ENCODE measurements at regions not wholly inside any gene's neighbourhood (a gene's known extent, or its start where the extent isn't known, plus 50 kb on each side); places are given as distances from the start of the nearest gene placed in this dataset.

DNA sequence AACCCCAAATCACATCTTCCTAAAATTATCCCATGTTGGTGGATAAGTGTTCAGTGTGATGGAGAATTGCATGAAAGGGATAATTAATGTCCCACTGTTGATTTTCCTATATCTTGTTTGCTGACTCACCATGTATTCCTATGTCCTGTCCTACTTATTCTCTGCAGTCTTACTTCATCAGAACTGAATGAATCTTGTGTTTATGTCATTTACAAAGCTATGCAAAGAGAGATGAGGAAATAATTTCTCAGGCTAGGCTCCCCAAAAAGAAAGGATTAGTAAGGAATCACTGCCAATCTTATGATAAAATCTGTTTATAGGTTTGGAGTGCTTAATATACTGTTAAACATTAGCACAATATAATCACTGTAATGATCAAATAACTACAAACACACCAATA is 360.8 kb downstream of the CRPPA start:
- DNase-seq (ENCODE audit: low spot score) = no peak

DNA sequence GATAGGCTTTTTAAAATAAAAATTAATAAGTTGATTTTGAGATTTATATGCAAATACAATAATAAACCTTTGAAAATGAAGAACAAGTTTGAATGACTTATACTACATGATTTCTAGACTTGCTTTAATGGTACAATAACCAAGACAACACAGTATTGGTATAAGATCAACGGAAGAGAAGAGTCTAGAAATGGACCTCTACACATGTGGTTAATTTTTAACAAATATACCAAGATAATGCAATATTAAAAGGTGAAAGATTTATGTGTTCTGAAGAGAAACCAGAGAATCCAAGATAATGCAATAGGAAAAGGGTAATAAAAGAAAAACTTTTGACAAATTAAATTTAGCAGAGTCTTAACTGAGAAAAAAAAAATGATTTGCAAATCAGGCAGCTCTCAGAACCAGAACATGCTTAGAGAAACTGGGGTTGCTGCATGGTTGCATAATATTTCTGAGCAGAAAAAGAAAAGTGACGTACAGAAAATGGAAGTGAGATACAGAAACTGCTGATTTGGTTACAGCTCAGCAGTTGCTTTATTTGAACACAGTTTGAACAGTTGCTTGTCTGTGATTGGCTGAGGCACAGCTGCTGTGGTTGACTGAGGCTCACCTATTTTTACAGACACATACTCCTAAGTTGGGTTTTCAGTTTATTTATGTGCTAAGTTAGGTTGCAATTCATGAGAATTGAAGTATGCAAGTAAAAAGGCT is 365.9 kb downstream of the CRPPA start:
- DNase-seq (ENCODE audit: low spot score) = no peak

DNA sequence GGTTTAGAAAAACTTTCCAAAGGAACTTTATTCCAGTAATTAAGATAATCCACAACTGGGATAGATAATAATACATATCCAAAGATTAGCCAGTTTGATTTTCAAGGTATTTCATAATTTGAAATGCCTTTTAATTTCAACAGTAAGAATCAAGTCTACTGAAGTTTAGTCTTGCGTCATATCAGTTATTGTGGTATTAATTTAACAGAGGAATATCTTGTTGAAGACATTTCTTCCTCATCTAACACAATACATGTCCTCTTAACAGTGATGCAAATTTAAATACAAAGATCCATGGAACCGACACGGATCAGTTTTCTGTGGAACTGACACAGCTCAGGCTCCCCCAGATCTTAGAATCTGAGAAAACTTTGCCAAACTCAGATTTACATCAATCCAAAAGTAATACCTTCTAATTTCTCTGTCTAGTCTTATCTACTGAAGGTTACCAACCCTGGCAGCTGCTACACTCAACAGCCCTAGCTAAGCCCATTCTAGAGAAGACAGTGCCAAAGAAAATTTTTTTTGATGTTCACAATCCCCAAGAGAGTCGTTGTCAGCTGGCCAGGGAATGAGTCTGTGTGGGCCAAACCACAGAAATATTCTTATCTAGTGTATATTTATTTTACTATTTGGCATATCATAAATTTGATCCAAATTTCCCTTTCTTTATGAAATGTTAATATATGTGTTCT is 365.2 kb upstream of the MEOX2 start:
- no peak for DNase-seq (ENCODE audit: low spot score)

DNA sequence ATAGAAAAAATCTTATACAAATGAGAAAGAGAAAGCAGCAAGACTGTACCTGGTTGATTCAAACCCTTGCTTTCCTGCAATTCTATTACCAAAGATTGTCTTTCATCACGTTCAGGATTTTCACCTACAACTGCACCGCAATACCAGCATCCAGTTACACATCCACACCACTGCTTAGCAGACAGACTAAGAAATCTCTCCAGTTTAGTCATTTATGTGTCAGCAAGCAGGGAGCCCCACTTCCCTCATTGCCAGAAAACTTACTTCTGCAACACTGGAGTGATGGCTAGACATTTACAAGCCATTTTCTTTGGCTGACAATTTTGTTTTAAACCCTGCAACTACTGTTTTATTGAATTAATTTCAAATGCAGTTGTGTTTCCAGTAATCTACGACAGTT is 359.6 kb upstream of the MEOX2 start:
- no peak for DNase-seq (ENCODE audit: low spot score)

DNA sequence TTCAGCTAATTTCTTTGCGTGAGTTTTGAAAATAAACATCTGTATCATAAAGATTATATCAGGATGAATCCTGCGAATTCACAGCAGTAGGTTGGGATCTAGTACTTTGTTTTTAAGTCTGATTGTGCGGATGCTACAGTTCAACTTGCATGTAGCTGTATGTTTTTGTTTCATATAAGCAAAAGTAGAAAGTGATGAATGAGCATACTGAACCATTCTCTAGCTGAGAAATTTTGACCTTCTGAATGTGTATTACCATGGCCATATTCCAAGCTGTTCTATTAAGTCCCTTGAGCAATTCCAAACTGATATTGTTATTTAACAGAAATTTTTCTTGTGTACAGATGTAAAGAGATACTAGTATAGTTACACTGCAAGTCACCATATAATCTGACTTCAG is 358.8 kb upstream of the MEOX2 start:
- DNase-seq (ENCODE audit: low spot score) = no peak

DNA sequence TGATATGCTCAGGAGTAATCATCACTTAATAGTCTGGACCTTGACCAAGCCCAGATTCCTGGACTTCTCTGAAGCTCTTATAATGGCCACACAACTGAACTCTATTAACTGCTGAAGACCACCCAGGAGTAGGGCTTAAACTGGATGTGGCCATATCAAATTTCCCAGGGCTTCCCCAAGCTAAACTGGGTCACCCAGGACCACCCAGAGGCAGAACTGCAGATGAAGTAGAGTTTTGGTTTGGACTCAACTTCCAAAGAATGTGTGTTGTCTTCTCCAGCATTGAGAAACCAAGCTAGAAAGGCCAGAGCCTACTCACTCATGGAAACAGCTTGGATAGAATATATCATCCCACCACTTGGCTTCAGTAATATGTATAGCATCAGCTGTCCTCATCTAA is 358.2 kb upstream of the MEOX2 start:
- DNase-seq (ENCODE audit: low spot score) = no peak

DNA sequence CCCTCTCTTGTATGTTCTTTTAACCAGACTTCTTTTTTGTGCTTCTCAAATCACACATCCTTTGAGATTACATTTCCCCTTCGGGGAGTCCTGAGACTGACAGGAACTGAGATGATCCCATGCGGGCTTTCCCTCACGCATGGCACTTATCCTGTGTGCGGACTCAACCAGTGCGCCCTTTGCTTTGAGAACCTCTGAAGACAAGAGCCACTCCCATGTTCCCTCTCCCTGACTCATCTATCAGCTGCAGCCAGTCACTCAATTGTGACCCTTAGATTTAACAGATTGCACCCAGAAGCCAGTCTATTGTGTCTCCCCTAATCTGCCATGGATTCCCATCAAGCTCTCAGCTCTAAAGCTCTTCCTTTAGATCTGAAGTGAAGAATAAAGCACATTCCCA is 353.9 kb upstream of the MEOX2 start:
- no peak for DNase-seq (ENCODE audit: low spot score)

DNA sequence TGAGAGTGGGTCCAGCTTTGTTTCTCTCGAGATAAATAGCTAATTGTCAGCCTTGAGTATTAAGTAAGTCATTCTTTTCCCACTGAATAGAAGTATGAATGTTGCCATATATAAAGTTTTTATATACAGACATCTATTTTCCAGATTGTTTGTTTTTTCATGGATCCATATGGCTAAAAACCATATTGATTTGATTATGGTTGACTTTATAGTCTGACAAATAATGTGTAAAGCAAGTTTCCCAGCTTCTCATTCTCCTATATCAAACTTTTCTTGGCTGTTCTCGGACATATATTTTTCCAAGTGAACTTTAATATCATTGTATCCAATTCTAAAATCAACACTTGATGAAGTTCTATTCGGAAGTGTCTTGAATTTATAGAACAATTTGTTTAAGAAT is 352.4 kb upstream of the MEOX2 start:
- DNase-seq (ENCODE audit: low spot score) = no peak

DNA sequence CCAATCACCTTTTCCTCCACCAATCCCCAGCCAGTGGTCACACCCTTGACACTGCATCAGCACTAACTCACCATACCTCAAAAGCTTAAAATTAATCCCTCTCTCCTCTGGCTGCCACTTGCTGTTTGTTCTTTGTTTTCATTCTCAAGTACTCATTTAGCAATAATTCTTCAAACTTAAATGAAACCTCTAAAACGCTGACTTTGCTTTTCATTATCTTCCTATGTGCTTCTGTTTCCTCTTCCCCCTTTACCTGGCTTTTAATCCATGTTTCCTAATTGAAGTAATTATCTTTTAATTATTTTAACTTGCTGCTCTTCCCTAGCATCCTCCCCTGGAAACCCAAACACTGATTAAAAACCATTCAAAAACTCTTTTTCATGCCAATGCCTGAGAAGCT is 348.9 kb upstream of the MEOX2 start:
- no peak for DNase-seq (ENCODE audit: low spot score)

DNA sequence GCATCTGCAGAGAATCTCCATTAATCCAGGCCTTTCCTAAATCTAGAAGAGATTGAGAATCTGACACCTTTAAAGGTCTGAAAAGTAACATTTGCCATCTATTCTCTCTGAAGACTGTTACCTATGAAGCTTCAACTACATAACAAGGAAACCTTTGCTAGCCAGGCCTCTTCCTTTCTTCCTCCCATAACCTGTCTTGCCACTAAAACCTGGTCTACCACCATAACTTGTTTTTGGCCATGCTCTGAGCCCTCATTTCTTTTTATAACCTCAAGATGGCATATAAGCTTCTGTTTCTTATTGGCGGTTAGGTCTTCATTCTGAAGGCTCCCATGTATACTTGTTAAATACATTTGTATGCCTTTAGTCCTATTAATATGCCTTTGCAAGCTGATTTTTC is 348.4 kb upstream of the MEOX2 start:
- no peak for DNase-seq (ENCODE audit: low spot score)

DNA sequence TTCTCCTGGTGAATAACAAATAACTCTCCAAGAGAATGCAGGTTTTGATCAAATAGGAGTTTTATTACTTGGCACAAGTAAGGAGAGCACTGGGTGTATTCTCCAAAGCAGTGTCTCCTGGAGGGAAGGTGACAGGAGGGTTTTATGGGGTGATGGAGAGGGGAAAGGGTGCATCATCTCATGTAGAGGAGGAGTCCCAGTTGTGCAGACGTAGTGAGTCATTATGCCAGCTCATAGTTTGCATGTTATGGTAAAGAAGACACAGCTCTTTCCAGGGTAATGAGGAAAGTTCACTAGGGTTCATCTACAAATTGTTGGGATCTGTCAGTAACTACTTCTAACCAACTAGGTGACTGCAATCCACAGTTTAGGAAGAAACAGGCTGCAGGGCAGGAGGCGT is 347.9 kb upstream of the MEOX2 start:
- no peak for DNase-seq (ENCODE audit: low spot score)

DNA sequence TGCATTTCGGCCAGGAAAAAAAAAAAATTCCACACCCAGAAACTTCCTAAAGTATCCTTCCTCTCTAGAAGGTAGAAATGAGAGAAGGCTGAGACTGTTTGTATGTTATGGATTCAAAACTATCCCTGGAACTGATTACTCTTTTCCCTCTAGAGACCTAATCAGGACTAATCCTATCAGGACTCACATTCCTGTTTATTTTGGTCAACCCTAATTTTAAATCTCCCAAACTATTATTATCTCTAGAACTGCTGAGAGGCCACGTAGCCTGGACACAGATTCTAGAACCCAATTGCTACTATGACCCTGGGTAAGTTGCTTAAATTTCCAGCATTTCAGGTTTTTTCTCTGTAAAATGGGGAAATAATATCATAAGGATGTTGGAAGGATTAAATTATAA is 346.8 kb upstream of the MEOX2 start:
- DNase-seq (ENCODE audit: low spot score) = no peak

DNA sequence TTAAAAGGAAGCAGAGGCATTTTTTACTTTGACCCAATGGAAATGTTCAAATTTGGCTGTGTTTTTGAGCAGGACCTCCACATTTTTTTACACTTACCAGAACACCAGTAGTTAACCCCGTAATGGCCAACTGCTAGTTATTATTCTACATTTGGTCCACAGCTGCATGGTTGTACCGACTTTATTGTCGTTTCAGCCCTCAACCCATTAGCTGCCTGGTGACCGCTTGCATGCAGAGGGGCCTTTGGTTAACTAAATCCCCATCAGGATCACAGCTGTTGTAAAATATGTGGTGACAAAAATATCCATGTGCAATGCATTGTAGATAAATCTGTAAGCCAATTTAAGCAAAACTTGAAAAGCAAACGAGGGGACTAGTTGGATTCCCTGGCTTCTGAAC is 342.2 kb upstream of the MEOX2 start:
- no peak for DNase-seq (ENCODE audit: low spot score)

DNA sequence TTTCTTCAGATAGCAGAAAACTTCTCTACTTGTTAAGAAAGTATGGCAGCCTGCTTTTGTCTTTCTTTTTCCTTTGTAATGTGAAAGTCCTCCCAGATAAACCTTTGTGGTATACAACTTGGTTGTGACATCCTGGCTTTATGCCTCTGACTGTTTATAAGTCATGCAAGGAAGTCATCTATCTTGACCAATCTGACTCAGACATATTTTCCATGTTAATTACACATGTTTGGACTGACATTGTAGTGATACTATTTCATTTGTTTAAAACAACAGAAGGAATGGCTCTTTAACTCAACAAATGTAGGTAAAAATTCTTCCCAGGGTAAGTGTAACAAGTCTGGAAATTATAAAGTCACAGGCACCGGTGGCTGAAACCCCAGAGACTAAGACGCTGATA is 341.6 kb upstream of the MEOX2 start:
- DNase-seq (ENCODE audit: low spot score) = no peak

DNA sequence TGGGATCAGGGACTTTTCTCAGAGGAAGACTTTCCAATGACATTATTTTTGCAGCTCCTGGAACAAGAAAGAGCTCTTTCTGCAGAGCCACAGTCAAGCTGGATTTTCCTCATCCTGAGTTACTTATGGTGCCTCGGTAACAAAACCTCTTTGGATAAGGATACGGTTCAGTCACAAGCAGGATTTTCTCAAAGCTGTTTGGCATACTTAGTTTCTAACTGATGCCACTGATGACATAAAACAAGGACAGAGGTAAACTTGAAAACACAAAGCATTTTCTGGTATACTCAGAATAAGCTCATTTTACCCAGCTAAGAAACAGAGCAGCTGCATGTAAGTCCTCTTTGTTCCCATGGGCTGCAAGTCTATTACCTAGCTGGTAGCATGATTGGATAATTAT is 340.9 kb upstream of the MEOX2 start:
- DNase-seq (ENCODE audit: low spot score) = no peak

DNA sequence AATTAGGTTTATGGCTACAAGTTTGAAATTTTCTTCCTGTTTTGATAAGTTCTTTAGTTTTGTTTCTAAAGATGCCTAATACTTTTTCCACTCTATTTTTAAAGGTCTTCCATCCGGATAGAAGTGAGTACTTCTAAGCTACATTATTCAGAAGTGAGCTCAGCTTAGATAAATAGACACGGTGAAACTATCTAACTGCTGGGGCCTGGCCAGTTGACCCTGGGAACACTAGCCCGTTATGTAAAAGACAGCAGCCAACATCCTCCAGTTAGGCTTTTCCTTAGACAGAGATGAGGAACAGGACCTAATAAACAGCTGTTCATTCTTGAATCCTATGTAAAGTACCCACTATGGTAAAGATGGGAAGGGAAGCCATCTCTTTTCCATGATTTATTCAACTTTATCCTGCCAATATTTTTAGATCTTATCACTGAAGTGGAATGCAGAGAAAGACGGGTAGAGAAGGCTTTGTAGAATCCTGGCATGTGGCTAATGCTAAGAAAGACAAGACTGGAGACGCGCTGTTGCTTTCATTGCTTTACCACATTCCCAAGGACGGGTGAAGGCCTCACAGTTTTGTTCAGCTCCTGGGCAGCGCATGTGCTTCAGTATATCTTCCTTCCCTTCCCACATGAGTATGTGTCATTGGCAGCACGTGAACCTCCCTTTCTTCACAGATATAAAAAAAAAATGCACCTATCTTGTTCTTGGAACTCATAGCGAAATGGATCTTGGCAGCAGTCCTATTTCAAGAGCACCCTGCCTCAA is 340.0 kb upstream of the MEOX2 start:
- no peak for DNase-seq (ENCODE audit: low spot score)

DNA sequence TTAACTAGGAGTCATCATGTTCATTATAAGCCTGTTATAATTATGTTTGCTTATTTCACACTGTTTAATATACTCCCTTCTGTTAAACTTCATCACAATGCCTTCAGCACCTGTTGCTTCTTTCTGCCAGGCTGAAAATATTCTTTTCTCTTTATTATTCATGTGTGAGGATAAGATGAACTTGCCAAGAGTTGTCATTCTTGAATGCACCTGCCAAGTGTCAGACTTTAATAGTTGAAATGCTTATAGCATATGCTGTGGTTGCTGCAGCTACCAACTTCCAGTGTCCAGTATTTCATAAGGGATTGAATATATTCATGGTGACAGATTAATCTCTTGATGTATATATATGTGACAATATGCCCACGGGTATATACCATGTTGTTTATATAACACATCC is 339.2 kb upstream of the MEOX2 start:
- DNase-seq (ENCODE audit: low spot score) = no peak

DNA sequence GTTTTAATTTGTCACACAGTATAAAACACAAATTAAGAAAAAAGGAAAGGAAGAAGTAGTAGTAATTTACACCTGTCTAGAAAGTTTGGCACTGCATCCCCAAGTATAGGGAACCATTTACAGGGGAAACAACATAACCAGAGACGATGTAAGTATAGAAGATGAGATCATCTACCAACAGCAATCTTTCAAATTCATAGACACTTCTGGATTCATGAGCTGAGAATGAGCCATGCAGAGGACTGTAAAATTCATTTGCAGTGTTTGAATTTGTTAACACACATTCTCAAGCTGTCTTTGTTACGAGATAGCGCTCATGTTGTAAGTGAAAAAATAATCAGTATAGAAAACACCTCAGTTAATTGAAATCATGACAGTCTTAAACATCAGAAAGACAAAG is 337.0 kb upstream of the MEOX2 start:
- DNase-seq (ENCODE audit: low spot score) = no peak

DNA sequence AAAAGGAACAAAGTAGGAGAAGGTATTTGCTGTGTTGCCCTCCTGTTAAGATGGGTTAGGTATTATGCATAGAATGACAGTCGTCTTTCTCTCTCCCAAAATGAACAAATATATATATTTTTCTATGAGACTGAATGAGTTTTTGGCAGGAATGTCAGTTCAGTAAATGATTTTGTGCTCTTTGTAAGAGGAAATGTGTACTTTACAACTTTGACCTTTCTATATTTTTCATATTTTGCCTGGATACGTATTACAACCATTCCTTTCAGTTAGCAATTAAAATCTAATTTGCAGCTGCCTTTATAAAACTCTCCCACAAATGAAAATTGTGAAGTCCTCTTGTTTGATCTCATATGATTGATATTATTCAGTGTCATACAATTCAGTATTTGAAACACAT is 336.6 kb upstream of the MEOX2 start:
- no peak for DNase-seq (ENCODE audit: low spot score)

DNA sequence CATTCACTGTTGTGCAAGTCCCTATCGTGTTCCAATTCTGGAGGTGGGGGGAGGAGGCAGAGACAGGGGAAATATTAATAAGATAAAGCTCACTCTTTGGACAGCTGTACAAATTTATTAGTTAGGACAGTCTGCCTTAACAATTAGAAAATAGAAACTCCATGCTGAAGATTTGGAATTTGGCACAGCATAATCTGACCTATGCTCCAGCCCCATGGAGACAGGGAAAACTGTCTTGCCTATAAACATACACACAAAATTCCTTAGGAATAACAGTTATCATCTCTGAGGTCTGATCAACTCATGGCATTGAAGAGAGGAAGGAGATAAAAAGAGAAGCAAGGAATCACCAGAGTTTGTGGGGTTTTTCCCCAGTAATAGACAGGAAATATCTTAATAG is 335.4 kb upstream of the MEOX2 start:
- no peak for DNase-seq (ENCODE audit: low spot score)

DNA sequence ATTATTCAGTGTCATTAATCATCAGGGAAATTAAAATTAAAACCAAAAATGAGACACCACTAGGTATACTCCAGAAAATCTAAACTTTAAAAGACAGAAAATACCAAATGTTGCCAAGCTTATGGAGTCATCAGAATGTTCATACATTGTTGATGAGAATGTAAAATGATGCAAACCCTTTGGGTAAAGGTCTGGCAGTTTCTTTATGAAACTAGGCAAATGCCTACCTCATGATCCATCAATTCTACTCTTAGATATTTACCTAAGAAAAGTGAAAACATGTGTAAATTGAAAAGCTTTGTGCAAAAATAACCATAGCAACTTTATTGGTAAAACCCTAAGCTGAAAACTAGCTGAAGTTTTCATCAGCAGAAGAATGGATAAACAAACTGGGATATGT is 329.5 kb upstream of the MEOX2 start:
- no peak for DNase-seq (ENCODE audit: low spot score)

DNA sequence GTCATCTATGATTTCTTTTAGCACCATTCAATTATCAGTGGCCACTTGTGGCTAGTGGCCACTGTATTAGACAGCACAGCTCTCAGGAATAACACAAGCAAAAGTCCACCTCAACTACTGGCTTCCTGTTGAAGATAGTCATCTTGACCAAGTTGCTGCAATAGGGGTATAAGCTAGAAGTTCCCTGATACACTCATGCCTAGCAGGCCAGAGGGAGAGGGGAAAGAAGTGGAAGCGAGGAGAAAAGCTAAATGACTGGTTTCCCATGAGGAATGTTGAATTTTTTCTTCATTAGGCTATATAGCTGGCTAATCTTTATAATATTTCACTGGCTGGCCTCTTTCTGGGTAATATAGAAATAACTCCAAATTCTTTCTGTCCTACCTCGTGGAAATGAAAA is 327.5 kb upstream of the MEOX2 start:
- DNase-seq (ENCODE audit: low spot score) = no peak

DNA sequence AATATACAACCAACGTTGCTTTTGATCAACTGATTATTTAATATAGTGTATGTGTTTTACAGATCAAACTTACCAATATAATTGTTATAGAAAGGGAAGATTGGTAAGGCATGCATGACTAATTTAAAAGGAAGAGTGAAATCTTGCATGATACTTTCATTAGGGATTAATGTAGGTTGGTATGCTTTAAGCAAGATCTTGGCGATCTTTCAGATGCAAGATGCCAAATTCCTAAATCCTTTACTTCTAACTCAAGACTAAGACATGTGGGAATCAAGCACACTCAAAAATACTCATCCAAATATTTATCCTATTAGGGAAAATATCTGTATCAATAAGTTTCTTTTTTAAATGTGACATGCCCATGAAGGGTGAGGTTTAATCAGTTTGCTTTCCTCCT is 321.4 kb upstream of the MEOX2 start:
- DNase-seq (ENCODE audit: low spot score) = no peak

All from cerebellar cortex (tissue), 1 donor.